H1 (cell line): ENCODE measurements at regions not wholly inside any gene's neighbourhood (a gene's known extent, or its start where the extent isn't known, plus 50 kb on each side); places are given as distances from the start of the nearest gene placed in this dataset.

ENCODE experiments used
- CTCF ChIA-PET: fragments of 300-600 bp; sonication (Branson Sonifier 250); formaldehyde crosslinking; loops from one replicate; lab custom pipeline; 2021; ENCODE audit not compliant: partially characterized antibody; lab: Charles Lee
- POLR2A ChIA-PET: fragments of 300-600 bp; sonication (Branson Sonifier 250); formaldehyde crosslinking; loops from one replicate; lab custom pipeline; 2021; ENCODE audit warnings: inconsistent platforms; ENCODE audit not compliant: partially characterized antibody; lab: Charles Lee
- DNase-seq, 2 experiments: peaks; one replicate each; pipeline versions ENCODE4 v3.0.0 to v3.0.0-alpha.2; 2010 to 2022; ENCODE audit warnings: low spot score in 2 of 2, low read depth in 1 of 2, mixed read lengths in 1 of 2
- FAIRE-seq: peaks from 2 replicates; lab custom pipeline; 2011; peaks lifted over from hg19 to GRCh38; lab: Jason Lieb, UNC
- H2AFZ ChIP-seq: 2 replicates; pipeline ENCODE4 v1.8.1; 2012; ENCODE audit warnings: low read length, inconsistent platforms
- H2AK5ac ChIP-seq: 2 replicates; pipeline ENCODE4 v1.6.1; 2013; ENCODE audit warnings: low read depth, low read length
- H2BK120ac ChIP-seq: replicated peaks from 2 replicates; pipeline ENCODE3; 2013; ENCODE audit warnings: low read depth, low read length, inconsistent platforms
- H2BK12ac ChIP-seq: 2 replicates; pipeline ENCODE4 v1.6.1; 2013; ENCODE audit warnings: low read depth, low read length
- H2BK15ac ChIP-seq: 2 replicates; pipeline ENCODE4 v1.6.1; 2013; ENCODE audit warnings: low read length
- H2BK20ac ChIP-seq: 2 replicates; pipeline ENCODE4 v1.6.1; 2013; ENCODE audit warnings: low read length
- H2BK5ac ChIP-seq: 2 replicates; pipeline ENCODE4 v1.6.1; 2013; ENCODE audit warnings: low read depth, low read length
- H3K14ac ChIP-seq: 2 replicates; pipeline ENCODE4 v1.6.1; 2013; ENCODE audit warnings: inconsistent platforms; ENCODE audit not compliant: insufficient read length
- H3K18ac ChIP-seq: 2 replicates; pipeline ENCODE4 v1.6.1; 2013; ENCODE audit warnings: low read length; ENCODE audit errors: extremely low read depth
- H3K23ac ChIP-seq: 2 replicates; pipeline ENCODE4 v1.6.1; 2013; ENCODE audit warnings: inconsistent platforms; ENCODE audit not compliant: insufficient read length
- H3K23me2 ChIP-seq: 2 replicates; pipeline ENCODE4 v1.6.1; 2013; ENCODE audit warnings: low read depth, low read length
- H3K27ac ChIP-seq: 2 replicates; pipeline ENCODE4 v1.6.1; 2011; ENCODE audit warnings: low read depth, low read length, inconsistent platforms
- H3K27me3 ChIP-seq, 4 experiments: replicated peaks in 1 of 4; 1 replicate in 1 of 4; 2 replicates in 3 of 4; pipeline versions ENCODE4 v1.6.1 to v1.8.1; 2011 to 2013; ENCODE audit warnings: low read length in 3 of 4, mild to moderate bottlenecking in 3 of 4, inconsistent platforms in 2 of 4, mixed read lengths in 2 of 4, moderate library complexity in 1 of 4; ENCODE audit not compliant: control insufficient read depth in 3 of 4, insufficient read depth in 3 of 4; ENCODE audit errors: extremely low read depth in 1 of 4
- H3K36me3 ChIP-seq, 4 experiments: 2 replicates each; pipeline versions ENCODE4 v1.6.1 to v1.8.1; 2011 to 2013; ENCODE audit warnings: mild to moderate bottlenecking in 4 of 4, low read length in 3 of 4, moderate library complexity in 2 of 4, control low read depth in 1 of 4, inconsistent platforms in 1 of 4; ENCODE audit not compliant: insufficient read depth in 4 of 4, control insufficient read depth in 2 of 4
- H3K4ac ChIP-seq: replicated peaks from 2 replicates; pipeline ENCODE3; 2013; ENCODE audit warnings: low read length, low read depth, mixed read lengths, inconsistent platforms; ENCODE audit not compliant: insufficient read length
- H3K4me1 ChIP-seq, 4 experiments: replicated peaks in 1 of 4; 1 replicate in 1 of 4; 2 replicates in 3 of 4; pipeline versions ENCODE4 v1.6.1 to v1.8.1; 2011 to 2013; ENCODE audit warnings: low read length in 3 of 4, inconsistent platforms in 2 of 4, mixed read lengths in 1 of 4; ENCODE audit not compliant: insufficient read depth in 4 of 4, control insufficient read depth in 3 of 4
- H3K4me2 ChIP-seq, 2 experiments: 2 replicates each; pipeline versions ENCODE4 v1.6.1 to v1.8.1; 2011 to 2013; ENCODE audit warnings: low read depth in 2 of 2, low read length in 2 of 2, control low read depth in 1 of 2, inconsistent platforms in 1 of 2, mild to moderate bottlenecking in 1 of 2; ENCODE audit not compliant: insufficient read depth in 1 of 2
- H3K4me3 ChIP-seq, 4 experiments: fragments of 200-600, 300-600 bp in 1 of 4; sonication (generic), shearing (Covaris generic), sonication (Bioruptor Twin) in 1 of 4; 2 replicates each; pipeline versions ENCODE4 v1.5.1 to v1.8.1; 2011 to 2016; ENCODE audit warnings: low read length in 4 of 4, low read depth in 3 of 4, control low read depth in 2 of 4, inconsistent platforms in 2 of 4, mild to moderate bottlenecking in 2 of 4, mixed read lengths in 1 of 4, moderate library complexity in 1 of 4; ENCODE audit not compliant: insufficient read depth in 2 of 4; ENCODE audit errors: extremely low read depth in 1 of 4
- H3K56ac ChIP-seq: replicated peaks from 2 replicates; pipeline ENCODE3; 2013; ENCODE audit warnings: low read depth, mild to moderate bottlenecking, mixed read lengths, low read length, inconsistent platforms; ENCODE audit not compliant: insufficient read length
- H3K79me1 ChIP-seq: 2 replicates; pipeline ENCODE4 v1.6.1; 2013; ENCODE audit warnings: low read depth, low read length, control low read depth
- H3K79me2 ChIP-seq, 2 experiments: 2 replicates each; pipeline versions ENCODE4 v1.6.1 to v1.8.1; 2012 to 2013; ENCODE audit warnings: low read length in 2 of 2, mild to moderate bottlenecking in 2 of 2, inconsistent platforms in 1 of 2; ENCODE audit not compliant: insufficient read depth in 2 of 2, control insufficient read depth in 1 of 2
- H3K9ac ChIP-seq, 4 experiments: replicated peaks in 1 of 4; 1 replicate in 1 of 4; 2 replicates in 3 of 4; pipeline versions ENCODE4 v1.6.1 to v1.8.1; 2011 to 2013; ENCODE audit warnings: low read depth in 3 of 4, low read length in 3 of 4, control low read depth in 2 of 4, mild to moderate bottlenecking in 2 of 4, moderate library complexity in 2 of 4, inconsistent platforms in 1 of 4; ENCODE audit errors: extremely low read depth in 1 of 4
- H3K9me3 ChIP-seq, 2 experiments: 2 replicates each; pipeline versions ENCODE4 v1.6.1 to v1.8.1; 2012 to 2013; ENCODE audit warnings: mild to moderate bottlenecking in 2 of 2, moderate library complexity in 2 of 2, control low read depth in 1 of 2, inconsistent platforms in 1 of 2, low read depth in 1 of 2, low read length in 1 of 2, mixed read lengths in 1 of 2; ENCODE audit not compliant: insufficient read depth in 2 of 2
- H4K20me1 ChIP-seq, 2 experiments: replicated peaks in 1 of 2; 2 replicates each; pipeline versions ENCODE3 to v1.8.1; 2011 to 2013; ENCODE audit warnings: inconsistent platforms in 2 of 2, low read length in 2 of 2, mild to moderate bottlenecking in 1 of 2; ENCODE audit not compliant: insufficient read depth in 2 of 2, control insufficient read depth in 1 of 2
- H4K5ac ChIP-seq: 2 replicates; pipeline ENCODE4 v1.6.1; 2013; ENCODE audit warnings: low read length, low read depth, mixed read lengths, inconsistent platforms; ENCODE audit not compliant: insufficient read length
- H4K8ac ChIP-seq: 2 replicates; pipeline ENCODE4 v1.8.0; 2013; ENCODE audit warnings: mild to moderate bottlenecking, moderate library complexity, low read length, inconsistent platforms; ENCODE audit not compliant: insufficient read depth; ENCODE audit errors: extremely low read depth
- H4K91ac ChIP-seq: replicated peaks from 2 replicates; pipeline ENCODE3; 2013; ENCODE audit warnings: low read length, mixed read lengths, inconsistent platforms; ENCODE audit not compliant: insufficient read length
- BACH1 ChIP-seq: IDR thresholded peaks from 2 replicates; pipeline ENCODE4 v1.6.1; 2012; ENCODE audit warnings: low read length, improper control_type of control experiment
- BCL11A ChIP-seq, 2 experiments: IDR thresholded peaks; one replicate each; pipeline ENCODE4 v1.6.1; 2011; ENCODE audit warnings: low read depth in 2 of 2, low read length in 2 of 2, mild to moderate bottlenecking in 2 of 2
- CBX5 ChIP-seq: fragments of 300-800, 300-1000 bp; sonication (generic); IDR thresholded peaks from 2 replicates; pipeline ENCODE4 v1.7.1; 2016; ENCODE audit warnings: antibody characterized with exemption, low read length, low read depth
- SRF ChIP-seq: IDR thresholded peaks from 2 replicates; pipeline ENCODE4 v1.6.1; 2011; ENCODE audit warnings: mild to moderate bottlenecking, low read depth, low read length, moderate library complexity
- TAF7 ChIP-seq: optimal IDR thresholded peaks from 2 replicates; pipeline ENCODE3; 2011; ENCODE audit warnings: low read depth, mild to moderate bottlenecking, inconsistent platforms, low read length, moderate library complexity, borderline replicate concordance
- TCF12 ChIP-seq: IDR thresholded peaks from 2 replicates; pipeline ENCODE4 v1.6.1; 2011; ENCODE audit warnings: low read depth, mild to moderate bottlenecking, low read length
- TEAD4 ChIP-seq: IDR thresholded peaks from 2 replicates; pipeline ENCODE4 v1.6.1; 2012; ENCODE audit warnings: low read depth, low read length, inconsistent platforms, mixed read lengths
- WGBS, 2 experiments: shearing (Covaris generic) in 1 of 2; methylation state at CpG; one replicate each; pipeline versions ENCODE4 v1.1.6 to v1.1.7; 2013 to 2015; ENCODE audit warnings: low lambda C conversion rate in 2 of 2, mixed read lengths in 2 of 2, inconsistent platforms in 1 of 2, low coverage in 1 of 2, missing lambda C conversion rate in 1 of 2; ENCODE audit not compliant: insufficient replicate concordance in 2 of 2, insufficient coverage in 1 of 2, insufficient read length in 1 of 2; ENCODE audit errors: extremely low coverage in 1 of 2, missing lambda C conversion rate in 1 of 2; 5-methylcytosine and 5-hydroxymethylcytosine counted together

DNA sequence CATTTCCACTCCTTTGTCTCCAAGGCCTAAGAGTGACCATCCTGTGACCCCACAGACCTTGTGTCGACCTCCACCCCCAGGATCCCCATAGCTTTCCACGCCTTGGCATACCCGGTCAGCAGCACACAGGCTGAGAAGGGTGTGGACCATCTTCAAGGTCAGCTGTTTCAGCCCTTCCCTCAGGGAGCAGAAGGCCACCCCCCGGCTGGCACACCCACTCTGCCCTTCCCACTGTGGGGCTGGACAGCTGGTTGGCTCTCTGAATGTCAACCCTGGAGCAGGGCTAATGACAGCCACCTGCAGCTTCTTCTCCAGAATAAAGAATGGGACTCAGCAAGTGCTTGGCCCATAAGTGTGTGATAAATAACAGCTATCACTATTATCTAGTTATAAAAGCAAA lies 93.1 kb downstream of the OLFM1 start:
- CTCF ChIA-PET: interaction anchor here (1.1 kb wide), 1 partner anchor 21 kb away, joined by 4 read pairs; no protein-coding TSS in a partner anchor
- no peak overlapping the region for H3K18ac ChIP-seq
- H3K23me2 ChIP-seq: no peaks in the 10 kb centered on the region
- H3K4me1 ChIP-seq: no peaks in the 10 kb centered on the region
- H2BK12ac ChIP-seq: no peak overlapping the region
- POLR2A ChIA-PET: no interaction called here
- H3K4ac ChIP-seq: no peak overlapping the region
- no peak overlapping the region for H4K8ac ChIP-seq
- H3K4me3 ChIP-seq: no peak overlapping the region
- H4K5ac ChIP-seq: no peak overlapping the region
- no peak for FAIRE-seq
- 86% methylated on average over 4 of the region's 4 CpGs; no CpG with 5 or more reads in 1 of the 2 experiments for WGBS, 2 experiments
- no peak overlapping the region for H2BK15ac ChIP-seq
- no peak overlapping the region for H3K23ac ChIP-seq
- H2AK5ac ChIP-seq: no peak overlapping the region
- H3K4me2 ChIP-seq: no peak overlapping the region
- no peaks in the 10 kb centered on the region for H3K79me2 ChIP-seq
- no peak overlapping the region for H2AFZ ChIP-seq
- H4K20me1 ChIP-seq: no peaks in the 10 kb centered on the region
- no peak overlapping the region for H2BK20ac ChIP-seq
- no peaks in the 10 kb centered on the region for H3K9me3 ChIP-seq
- no peaks in the 10 kb centered on the region for H3K36me3 ChIP-seq
- H2BK120ac ChIP-seq: no peak overlapping the region
- no peak overlapping the region for H3K9ac ChIP-seq
- TF ChIP-seq CBX5 (no peak), BCL11A (IDR thresholded peaks at IDR 0.05; ENCODE audit: low read depth in 2 of 2, low read length in 2 of 2) (no peak), SRF (no peak), BACH1 (no peak), TCF12 (no peak), TEAD4 (no peak), TAF7 (no peak)
- DNase-seq: no peak
- no peak overlapping the region for H4K91ac ChIP-seq
- no peaks in the 10 kb centered on the region for H3K79me1 ChIP-seq
- no peak overlapping the region for H2BK5ac ChIP-seq
- no peak overlapping the region for H3K14ac ChIP-seq
- no peak overlapping the region for H3K56ac ChIP-seq
- no peaks in the 10 kb centered on the region for H3K27me3 ChIP-seq
- no peak overlapping the region for H3K27ac ChIP-seq
